GM18858 (cell line): ENCODE measurements at regions not wholly inside any gene's neighbourhood (a gene's known extent, or its start where the extent isn't known, plus 50 kb on each side); places are given as distances from the start of the nearest gene placed in this dataset.
"Not testable (repeated sequence)": the region's sequence is repeated elsewhere in the genome, so short reads cannot be mapped to it uniquely, and the experiment has no call there.

Experiments
- ATAC-seq: cut with Tn5 transposase; IDR thresholded peaks from one replicate; pipeline ENCODE4 v1.9.1; 2021; ENCODE audit not compliant: unreplicated experiment

DNA sequence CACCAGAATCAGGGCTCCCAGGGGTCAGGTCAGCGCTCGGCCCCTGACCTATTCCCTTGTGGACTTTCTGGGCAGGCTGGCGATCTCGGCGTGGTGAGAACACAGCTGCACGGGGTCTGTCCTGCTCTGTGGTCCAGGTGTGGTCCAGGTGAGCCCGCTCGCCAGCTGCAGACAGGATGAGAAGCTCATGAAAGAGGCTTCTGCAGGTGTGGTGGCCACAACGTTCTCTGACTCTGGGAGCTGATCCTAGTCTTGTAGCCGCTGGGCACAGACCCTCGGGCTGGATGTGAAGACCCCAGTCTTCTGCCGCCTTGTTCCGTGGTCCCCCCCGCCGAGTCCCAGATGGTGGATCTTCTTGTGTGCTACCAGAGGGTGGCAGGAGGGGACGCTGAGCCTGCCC lies 129.7 kb downstream of the RTP5 start:
- ATAC-seq = no peak

DNA sequence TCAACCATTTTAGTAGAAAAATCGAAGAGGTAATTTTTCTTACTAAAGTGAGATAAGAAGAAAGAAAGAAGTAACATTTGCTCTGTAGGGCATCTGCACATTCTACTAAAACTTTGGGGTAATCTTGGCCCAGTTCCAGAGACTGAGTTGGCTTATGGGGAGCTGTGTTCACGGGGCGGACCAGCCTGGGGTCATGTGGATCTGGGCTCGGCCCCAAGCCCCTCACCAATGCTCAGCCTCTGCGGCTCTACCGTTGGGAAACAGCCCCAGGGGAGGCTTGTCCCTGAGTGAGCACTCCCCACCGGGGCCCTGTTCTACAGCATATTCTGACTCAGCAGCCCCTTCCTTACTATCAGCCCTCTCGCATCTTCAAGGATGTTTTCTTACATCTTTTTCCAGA lies 132.3 kb downstream of the RTP5 start:
- ATAC-seq = no peak

DNA sequence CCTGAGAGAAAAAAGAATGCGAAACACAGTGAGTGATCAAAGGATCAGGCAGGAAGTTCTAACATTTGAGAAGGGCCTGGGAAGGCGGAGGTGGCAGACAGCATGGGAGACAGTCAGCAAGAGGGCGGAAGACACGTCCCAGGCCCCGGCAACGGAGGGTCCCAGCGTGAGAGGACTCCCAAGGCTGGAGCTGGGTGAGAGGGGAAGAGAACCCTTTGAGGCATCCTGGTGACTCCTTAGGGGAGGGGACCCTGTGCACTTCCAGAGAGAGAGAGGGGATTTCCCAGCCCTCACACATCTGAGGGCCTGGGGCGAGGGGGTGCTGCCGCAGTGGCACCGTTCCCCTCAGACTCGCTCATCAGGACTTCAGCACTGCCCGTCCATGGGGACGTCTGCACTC lies 133.4 kb downstream of the RTP5 start:
- no peak for ATAC-seq

DNA sequence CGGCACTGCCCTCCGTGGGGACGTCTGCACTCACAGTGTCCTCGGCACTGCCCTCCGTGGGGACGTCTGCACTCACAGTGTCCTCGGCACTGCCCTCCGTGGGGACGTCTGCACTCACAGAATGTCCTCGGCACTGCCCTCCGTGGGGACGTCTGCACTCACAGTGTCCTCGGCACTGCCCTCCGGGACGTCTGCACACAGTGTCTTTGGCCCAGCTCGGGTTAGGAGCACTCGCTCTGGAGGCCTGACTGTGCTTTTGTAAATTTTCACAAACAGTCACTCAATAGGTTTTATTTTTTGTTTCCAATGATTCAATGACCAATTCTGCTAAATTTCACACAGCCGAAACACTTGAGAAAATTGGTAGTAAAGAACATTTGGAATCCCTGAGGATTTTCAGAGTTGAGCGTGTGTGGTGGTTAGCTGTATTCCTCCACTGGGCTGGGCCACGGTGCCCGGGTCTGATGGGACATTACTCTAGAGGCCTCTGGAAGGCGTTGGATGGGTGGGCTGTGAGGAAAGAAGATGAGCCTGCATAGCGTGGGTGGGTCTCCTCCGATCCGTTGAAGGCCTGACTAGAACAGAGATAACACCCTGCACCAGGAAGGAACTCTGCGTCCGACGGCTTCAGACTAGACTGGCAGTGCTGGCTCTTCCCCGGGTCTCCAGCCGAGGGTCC lies 134.8 kb downstream of the RTP5 start:
- no peak for ATAC-seq

DNA sequence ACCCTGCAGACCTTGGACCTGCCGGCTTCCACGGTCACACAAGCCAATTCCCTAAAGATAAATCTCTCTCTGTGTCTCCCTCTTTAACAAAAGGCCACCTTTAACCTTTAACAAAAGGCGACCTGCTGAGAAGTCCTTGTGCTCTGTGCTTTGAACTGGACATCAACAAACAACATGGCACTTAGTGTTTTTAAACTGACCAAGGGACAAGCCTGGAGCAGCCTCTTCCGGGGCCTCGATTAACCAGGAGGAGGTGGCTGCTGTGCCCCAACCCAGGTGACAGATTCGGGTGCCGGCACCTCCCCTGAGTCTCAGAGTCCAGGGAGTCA lies 135.3 kb downstream of the RTP5 start:
- ATAC-seq = no peak

DNA sequence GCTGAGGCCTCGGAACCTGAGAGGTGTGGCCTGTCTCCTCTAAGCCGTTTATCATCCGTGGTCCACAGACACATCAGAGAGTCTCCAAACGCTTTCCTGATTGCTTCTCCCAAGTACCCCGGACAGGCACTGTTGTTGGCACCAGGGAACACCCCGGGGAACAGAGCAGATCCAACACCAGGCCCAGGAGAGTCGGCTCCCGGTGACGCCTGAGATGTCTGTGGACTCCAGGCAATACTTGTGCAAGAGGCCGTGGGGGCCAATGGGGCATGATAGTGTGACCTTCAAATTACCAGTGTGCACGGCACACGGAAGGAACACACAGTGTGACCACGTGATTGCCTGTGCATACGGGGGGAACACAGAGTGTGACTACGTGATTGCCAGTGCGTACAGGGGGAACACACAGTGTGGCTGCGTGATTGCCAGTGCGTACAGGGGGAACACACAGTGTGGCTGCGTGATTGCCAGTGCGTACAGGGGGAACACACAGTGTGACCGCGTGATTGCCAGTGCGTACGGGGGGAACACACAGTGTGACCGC lies 136.6 kb downstream of the RTP5 start:
- not testable (repeated sequence) for ATAC-seq

DNA sequence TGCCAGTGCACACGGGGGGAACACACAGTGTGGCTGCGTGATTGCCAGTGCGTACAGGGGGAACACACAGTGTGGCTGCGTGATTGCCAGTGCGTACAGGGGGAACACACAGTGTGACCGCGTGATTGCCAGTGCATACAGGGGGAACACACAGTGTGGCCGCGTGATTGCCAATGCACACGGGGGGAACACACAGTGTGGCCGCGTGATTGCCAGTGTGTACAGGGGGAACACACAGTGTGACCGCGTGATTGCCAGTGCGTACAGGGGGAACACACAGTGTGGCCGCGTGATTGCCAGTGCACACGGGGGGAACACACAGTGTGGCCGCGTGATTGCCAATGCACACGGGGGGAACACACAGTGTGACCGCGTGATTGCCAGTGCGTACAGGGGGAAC lies 139.4 kb downstream of the RTP5 start:
- not testable (repeated sequence) for ATAC-seq

DNA sequence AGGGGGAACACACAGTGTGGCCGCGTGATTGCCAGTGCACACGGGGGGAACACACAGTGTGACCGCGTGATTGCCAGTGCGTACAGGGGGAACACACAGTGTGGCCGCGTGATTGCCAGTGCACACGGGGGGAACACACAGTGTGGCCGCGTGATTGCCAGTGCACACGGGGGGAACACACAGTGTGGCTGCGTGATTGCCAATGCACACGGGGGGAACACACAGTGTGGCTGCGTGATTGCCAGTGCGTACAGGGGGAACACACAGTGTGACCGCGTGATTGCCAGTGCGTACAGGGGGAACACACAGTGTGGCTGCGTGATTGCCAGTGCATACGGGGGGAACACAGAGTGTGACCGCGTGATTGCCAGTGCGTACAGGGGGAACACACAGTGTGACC lies 140.3 kb downstream of the RTP5 start:
- not testable (repeated sequence) for ATAC-seq

DNA sequence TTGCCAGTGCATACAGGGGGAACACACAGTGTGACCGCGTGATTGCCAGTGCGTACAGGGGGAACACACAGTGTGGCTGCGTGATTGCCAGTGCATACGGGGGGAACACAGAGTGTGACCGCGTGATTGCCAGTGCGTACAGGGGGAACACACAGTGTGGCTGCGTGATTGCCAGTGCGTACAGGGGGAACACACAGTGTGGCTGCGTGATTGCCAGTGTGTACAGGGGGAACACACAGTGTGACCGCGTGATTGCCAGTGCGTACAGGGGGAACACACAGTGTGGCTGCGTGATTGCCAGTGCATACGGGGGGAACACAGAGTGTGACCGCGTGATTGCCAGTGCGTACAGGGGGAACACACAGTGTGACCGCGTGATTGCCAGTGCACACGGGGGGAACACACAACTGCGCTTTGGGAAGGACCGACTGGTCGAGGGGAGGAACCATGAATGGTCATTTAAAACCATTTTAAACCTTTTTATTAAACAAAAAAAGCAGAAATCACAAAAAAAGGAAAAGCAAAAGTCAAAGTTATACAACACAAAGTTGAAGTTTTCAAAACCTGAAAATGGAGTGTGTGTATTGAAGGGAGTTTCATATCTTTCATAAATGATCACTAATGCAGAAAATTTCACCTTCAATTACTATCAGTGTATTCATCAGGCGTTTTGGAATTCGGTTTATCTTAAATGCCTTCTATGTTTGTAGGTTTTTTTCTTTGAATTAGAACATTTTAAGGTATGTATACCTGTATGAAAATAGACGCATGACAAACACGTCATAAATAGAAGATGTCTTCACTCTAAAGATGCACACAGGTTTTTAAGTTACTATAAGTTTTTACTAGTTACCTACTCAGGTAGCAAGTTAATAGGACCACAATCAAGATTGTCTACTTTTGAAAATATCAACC lies 141.0 kb downstream of the RTP5 start:
- not testable (repeated sequence) for ATAC-seq

DNA sequence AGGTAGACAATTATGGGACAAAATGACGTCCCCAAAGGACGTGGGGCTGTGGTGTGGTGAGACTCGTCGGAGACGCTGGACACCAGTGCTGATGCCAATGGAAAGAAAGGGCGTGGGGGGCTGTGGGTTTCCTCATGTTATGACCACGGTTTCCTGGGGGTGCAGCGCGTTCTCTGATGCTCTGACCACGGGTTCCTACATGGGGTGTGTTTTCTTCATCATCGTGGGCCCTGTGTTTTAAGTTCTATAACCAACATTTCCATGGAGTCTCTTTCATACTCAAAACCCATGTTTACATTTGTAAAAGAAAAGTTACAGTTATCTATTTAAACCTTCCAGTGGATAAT lies 141.6 kb downstream of the RTP5 start:
- ATAC-seq = no peak

DNA sequence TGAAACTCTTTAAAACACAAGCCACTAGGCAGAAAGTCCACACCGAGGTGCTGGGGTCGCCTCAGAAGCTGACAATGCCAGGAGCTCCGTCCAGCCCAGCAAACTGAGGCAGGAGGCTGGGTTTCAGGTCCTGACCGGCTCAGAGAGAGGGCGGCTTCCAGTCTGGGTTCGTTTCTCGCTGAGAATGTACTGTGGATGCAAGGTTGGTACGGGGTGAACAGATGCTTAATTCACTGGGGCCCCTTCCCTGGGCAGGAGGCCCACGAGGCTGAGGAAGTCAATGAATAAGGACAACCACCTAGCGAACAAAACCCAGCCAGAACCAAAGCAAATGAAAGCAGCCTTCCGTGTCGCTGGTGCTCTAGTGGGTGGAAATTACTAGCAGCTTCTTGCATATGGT lies 142.0 kb downstream of the RTP5 start:
- ATAC-seq = no peak

DNA sequence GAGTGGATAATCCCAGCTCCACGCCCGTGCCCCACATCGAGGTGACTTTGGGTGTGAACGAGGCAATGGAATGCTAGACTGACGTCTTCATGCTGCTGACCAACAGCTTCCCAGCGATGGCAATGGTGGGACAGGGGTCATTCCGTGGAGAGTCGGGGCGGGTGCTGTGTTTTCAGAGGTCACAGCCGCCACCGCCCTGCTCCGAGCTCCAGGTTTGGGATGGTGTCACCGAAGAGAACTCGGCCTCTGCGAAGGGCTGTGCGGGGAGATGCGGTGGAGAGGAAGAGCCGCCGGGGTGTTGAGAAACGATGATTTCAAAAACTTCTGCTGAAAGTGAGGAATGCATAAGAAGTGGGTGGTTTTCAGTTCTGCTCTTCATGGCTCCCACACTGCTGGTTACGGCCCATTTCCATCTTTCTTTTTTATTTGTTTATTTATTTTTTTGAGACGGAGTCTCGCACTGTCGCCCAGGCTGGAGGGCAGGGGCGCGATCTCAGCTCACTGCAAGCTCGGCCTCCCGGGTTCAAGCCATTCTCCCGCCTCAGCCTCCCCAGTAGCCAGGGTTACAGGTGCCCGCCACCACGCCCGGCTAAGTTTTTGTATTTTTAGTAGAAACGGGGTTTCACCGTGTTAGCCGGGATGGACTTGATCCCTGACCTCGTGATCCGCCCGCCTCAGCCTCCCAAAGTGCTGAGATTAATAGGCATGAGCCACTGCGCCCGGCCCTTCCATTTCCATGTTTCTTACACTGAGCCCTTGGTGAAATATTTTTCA lies 142.6 kb downstream of the RTP5 start:
- no peak for ATAC-seq

DNA sequence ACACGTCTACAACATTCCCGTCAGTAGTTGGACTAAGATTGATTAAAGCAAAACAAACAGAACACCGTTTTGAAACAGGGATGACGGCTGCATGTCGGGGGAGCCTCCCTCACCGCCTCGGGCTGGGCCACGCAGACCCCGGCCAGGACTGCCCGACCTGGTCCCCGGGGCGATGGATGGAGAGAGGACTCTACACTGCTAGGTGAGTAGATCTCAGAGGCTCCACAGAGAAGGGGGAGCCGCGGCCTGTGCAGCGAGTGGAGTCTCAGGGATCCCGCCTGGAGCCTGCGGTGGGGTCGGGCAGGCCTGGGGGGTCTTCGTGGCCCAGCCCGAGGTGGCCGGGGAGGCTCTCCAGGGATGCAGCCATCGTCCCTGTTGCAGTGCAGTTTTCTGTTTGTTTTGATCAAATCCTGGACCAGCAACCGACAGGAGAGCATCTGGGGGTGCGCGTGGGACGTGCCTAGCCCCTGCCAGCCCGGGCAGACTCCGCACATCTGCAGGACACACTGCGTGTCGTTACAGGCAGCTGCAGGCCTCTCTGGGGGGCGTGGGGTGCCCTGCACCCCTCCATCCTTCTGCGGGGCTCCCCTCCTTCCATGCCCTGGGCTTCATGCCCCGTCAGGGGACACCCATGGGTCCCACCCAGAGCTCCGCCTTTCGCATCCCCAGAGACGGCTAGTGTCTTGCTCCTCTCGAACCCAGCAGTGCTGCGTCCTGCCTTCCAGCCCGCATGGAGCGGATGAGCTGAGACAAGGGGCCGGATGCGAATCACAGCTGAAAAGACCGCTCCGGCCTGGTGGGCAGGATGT lies 143.6 kb downstream of the RTP5 start:
- ATAC-seq = no peak

DNA sequence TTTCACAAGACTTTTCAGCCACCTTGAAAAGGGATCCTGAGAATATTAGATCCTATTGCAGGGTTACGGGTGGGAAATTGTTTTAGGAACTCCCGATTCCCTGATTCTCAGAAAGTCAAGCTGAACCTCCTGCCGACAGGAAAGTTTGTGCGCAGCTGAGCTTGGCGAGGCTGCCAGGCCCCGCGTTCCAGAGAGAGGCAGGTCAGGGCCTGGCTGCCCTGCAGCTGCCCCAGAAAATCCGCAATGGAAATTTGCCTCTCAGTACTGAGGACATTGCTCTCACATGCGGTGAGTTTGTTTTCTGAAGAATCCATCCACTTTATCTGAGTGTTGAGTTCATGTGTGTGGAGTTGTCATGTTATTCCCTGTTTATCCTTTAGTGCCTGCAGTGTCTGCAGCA lies 144.2 kb downstream of the RTP5 start:
- no peak for ATAC-seq

DNA sequence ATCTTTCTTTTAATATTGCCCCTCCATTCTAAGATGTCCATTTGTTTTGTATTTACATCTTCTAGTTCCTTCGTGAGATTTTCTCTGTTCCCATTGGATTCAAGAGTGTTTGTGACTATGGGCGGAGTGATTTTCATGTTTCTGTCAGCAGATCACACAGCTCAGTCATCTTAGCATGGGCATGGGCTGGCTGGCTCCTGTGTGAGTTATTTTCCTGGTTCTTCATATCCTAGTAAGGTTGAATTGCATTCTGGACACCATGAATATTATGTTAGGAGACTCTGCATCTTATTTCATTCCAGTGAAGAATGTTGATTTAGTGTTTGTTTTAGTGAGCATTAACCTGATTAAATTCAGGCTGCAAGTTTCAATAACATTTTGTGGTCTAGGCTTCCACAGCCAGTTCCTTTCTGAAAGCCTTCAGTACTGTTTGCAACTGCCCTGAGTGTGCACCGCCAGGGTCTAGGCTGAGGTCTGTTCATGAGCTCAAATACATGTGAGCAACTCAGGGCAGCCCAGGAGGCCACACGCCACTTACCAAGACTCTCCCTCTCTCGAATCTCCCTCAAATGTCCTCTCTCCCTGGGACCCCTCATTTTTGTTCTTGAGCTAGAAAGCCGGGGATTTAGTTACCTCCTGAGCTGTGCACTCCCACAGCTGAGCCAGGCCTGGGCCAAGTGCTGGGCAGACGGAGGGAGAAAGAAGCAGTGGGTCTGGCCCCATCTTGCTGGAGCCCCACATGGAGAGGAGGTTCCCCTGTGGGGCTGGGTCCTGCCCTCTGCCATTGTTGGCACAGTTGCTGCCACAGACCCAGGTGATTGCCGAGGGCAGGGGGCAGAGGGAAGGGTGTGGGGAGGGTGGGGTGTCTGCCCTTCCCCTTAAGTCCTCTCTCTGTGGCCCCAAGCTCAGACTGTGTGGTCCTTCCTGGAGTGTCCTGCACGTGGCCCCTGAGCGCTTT lies 145.9 kb downstream of the RTP5 start:
- ATAC-seq = no peak

DNA sequence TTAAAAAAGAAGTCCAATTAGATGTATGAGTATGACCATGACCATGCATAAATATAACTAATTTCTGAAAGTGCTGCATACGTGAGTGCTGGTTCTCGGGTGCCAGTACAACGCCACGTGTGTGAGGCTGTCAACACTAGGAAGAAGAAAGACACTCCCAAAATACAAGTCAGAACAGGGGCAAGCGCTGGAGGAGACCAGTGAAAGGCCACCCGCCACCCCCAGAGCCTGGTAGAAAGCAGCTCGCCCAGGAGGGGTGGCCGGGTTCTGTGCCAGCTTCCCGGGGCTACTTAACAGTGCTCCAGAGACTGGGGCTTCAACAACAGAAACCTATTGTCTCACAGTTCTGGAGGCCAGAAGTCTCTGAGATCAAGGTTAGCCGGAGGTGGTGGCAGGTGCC lies 147.6 kb downstream of the RTP5 start:
- ATAC-seq = no peak

DNA sequence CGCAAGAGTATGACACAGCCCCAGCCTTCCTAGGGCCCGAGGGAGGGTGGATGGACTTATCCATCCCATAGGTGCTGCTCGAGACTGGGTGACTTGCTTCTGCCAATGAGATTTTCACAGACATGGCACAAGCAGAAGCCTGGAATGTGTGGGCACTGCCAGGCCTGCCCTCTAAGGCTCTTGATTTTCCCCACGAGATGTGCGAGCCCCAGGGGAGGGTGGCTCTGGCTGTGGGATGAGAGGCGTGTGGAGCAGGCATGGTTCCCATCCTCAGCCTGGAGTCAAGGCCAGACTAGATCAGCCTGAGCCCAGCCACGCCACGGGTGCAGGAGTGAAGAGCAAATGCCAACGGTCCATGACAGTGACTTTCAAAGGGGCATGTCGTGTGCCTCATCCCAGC lies 148.9 kb downstream of the RTP5 start:
- not testable (repeated sequence) for ATAC-seq

DNA sequence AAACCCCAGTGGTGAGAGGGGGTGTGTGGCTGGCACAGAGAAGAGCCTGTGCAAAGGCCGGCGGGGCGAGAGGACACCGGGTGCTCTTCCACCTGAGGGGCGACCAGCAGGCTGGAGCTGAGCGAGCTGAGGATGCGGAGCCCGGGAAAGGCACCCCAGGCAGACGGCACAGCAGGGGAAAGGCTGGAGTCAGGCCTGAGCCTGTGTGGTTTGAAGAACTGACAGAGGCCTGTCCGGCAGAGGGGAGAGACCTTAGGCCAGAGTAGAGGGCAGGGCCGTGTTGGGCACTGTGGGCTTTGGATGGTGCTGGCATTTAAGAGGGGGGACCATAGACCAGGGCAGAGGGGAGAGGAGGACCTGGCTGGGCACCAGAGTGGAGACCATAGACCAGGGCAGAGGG lies 149.8 kb downstream of the RTP5 start:
- ATAC-seq = no peak

DNA sequence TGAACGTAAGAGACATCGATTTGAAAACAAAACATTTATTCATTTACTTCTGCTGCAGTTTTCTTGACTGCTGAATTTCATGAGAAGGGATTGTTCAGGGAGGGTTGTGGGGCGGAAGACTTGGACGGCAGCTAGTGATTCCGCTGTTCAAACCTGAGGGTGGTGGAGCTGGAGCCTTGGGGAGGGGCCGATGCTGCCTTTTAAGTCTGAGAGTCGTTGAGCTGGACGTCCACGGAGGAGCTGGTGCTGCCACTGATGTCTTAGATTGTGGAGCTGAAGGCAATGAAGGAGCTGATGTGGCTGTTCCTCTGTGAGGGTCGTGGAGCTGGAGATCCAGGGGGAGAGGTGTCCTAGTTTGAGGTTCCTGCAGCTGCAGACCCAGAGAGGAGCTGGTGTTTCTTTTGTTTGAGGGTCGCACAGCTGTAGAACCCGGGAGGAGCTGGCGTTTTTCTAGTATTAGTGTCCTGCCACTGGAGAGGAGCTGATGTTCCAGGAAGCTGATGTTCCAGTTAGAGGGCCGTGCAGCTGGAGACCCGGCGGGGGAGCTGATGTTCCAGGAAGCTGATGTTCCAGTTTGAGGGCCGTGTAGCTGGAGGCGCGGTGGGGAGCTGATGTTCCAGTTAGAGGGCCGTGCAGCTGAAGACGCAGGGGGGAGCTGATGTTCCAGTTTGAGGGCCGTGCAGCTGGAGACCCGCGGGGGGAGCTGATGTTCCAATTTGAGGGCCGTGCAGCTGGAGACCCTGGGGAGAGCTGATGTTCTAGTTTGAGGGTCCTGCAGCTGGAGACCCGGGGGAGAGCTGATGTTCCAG lies 150.9 kb downstream of the RTP5 start:
- ATAC-seq = no peak
